GM12878 (cell line): ENCODE measurements at regions not wholly inside any gene's neighbourhood (a gene's known extent, or its start where the extent isn't known, plus 50 kb on each side); places are given as distances from the start of the nearest gene placed in this dataset.

Experiments
- ATF3 ChIP-seq: IDR thresholded peaks from 2 replicates; pipeline ENCODE4 v1.6.1; 2011; ENCODE audit warnings: low read depth, mild to moderate bottlenecking, low read length, moderate library complexity, borderline replicate concordance; ENCODE audit errors: extremely low read depth
- CBFB ChIP-seq: IDR thresholded peaks from 2 replicates; pipeline ENCODE4 v1.6.1; 2016; ENCODE audit warnings: antibody characterized with exemption, low read depth
- CHD1 ChIP-seq: IDR thresholded peaks from 2 replicates; pipeline ENCODE4 v1.6.1; 2012; ENCODE audit warnings: low read depth, low read length, improper control_type of control experiment
- CTCF ChIP-seq, 3 experiments: IDR thresholded peaks in 2 of 3; conservative IDR thresholded peaks in 1 of 3; 2 replicates each; pipeline ENCODE4 v1.5.1; 2011; ENCODE audit warnings: low read depth in 3 of 3, low read length in 3 of 3, mild to moderate bottlenecking in 3 of 3, control low read depth in 2 of 3, moderate library complexity in 2 of 3, inconsistent platforms in 1 of 3, mixed read lengths in 1 of 3; ENCODE audit not compliant: control insufficient read depth in 2 of 3, insufficient read depth in 1 of 3; ENCODE audit errors: extremely low read depth in 1 of 3
- MXI1 ChIP-seq: fragments of 150-350 bp; IDR thresholded peaks from 2 replicates; pipeline ENCODE4 v1.6.1; 2011; ENCODE audit warnings: low read depth, mild to moderate bottlenecking, inconsistent platforms, low read length, improper control_type of control experiment
- RBBP5 ChIP-seq: fragments of 200-600 bp; sonication (generic); conservative IDR thresholded peaks from 2 replicates; pipeline ENCODE4 v1.6.1; 2016
- RCOR1 ChIP-seq: conservative IDR thresholded peaks from 2 replicates; pipeline ENCODE4 v1.6.1; 2012; ENCODE audit warnings: low read depth, low read length, improper control_type of control experiment
- SIN3A ChIP-seq: IDR thresholded peaks from 2 replicates; pipeline ENCODE4 v1.6.1; 2012; ENCODE audit warnings: low read depth, low read length, improper control_type of control experiment
- SUZ12 ChIP-seq: fragments of 200-600 bp; sonication (generic); IDR thresholded peaks from one replicate; pipeline ENCODE4 v1.6.1; 2018; ENCODE audit warnings: antibody characterized with exemption, mild to moderate bottlenecking; ENCODE audit not compliant: unreplicated experiment
- YBX1 ChIP-seq: fragments of 450-650 bp; IDR thresholded peaks from 2 replicates; pipeline ENCODE4 v1.6.1; 2016; ENCODE audit warnings: antibody characterized with exemption

GRCh38 chr16:50941681-50942080 lies 199.8 kb downstream of the CYLD start:
- TF ChIP-seq MXI1: no peak
- no peak for TF ChIP-seq CTCF (IDR thresholded peaks at IDR 0.05 in 2 of 3, conservative IDR thresholded peaks at IDR 0.05 in 1 of 3; ENCODE audit: control insufficient read depth in 2 of 3, extremely low read depth in 1 of 3, insufficient read depth in 1 of 3, low read depth in 3 of 3, low read length in 3 of 3)
- TF ChIP-seq CBFB: no peak
- no peak for TF ChIP-seq ATF3
- TF ChIP-seq SUZ12: no peak
- no peak for TF ChIP-seq CHD1
- TF ChIP-seq SIN3A: no peak
- no peak for TF ChIP-seq RCOR1
- TF ChIP-seq YBX1: no peak
- no peak for TF ChIP-seq RBBP5
